NT2/D1 (cell line): ENCODE measurements at regions not wholly inside any gene's neighbourhood (a gene's known extent, or its start where the extent isn't known, plus 50 kb on each side); places are given as distances from the start of the nearest gene placed in this dataset.

Source experiments
- DNase-seq: peaks from one replicate; pipeline ENCODE4 v3.0.0-alpha.2; 2011; ENCODE audit warnings: low read depth, low spot score
- H3K27me3 ChIP-seq: 2 replicates; pipeline ENCODE4 v1.6.0; 2011; ENCODE audit warnings: mild to moderate bottlenecking; ENCODE audit not compliant: insufficient read length, insufficient read depth
- H3K36me3 ChIP-seq: 2 replicates; pipeline ENCODE4 v1.6.1; 2011; ENCODE audit warnings: mild to moderate bottlenecking, low read length, mixed read lengths; ENCODE audit not compliant: insufficient read depth, insufficient read length
- H3K4me1 ChIP-seq: 2 replicates; pipeline ENCODE4 v1.5.1; 2011; ENCODE audit not compliant: insufficient read depth, insufficient read length
- H3K4me3 ChIP-seq: 2 replicates; pipeline ENCODE4 v1.5.1; 2011; ENCODE audit warnings: low read depth; ENCODE audit not compliant: insufficient read length
- H3K9ac ChIP-seq: 2 replicates; pipeline ENCODE4 v1.6.0; 2011; ENCODE audit warnings: low read depth; ENCODE audit not compliant: insufficient read length
- H3K9me3 ChIP-seq: 2 replicates; pipeline ENCODE4 v1.5.1; 2011; ENCODE audit warnings: mild to moderate bottlenecking, low read length; ENCODE audit not compliant: insufficient read depth
- SUZ12 ChIP-seq: IDR thresholded peaks from 2 replicates; pipeline ENCODE4 v1.6.1; 2011; ENCODE audit not compliant: insufficient read length, insufficient read depth; ENCODE audit errors: extremely low read depth
- YY1 ChIP-seq: IDR thresholded peaks from 2 replicates; pipeline ENCODE4 v1.6.1; 2011; ENCODE audit not compliant: insufficient read length, insufficient read depth
- ZNF274 ChIP-seq: IDR thresholded peaks from 2 replicates; pipeline ENCODE4 v1.6.1; 2011; ENCODE audit warnings: mild to moderate bottlenecking, low read depth, low read length

GRCh38 chrX:106300656-106301055 lies 132.6 kb downstream of the PWWP3B start:
- H3K4me1 ChIP-seq: no peaks in the 10 kb centered on the region
- no peaks in the 10 kb centered on the region for H3K36me3 ChIP-seq
- H3K9me3 ChIP-seq: no peaks in the 10 kb centered on the region
- no peak overlapping the region for H3K9ac ChIP-seq
- no peaks in the 10 kb centered on the region for H3K27me3 ChIP-seq
- H3K4me3 ChIP-seq: no peak overlapping the region
- no peak for DNase-seq
- TF ChIP-seq ZNF274 (no peak), SUZ12 (no peak), YY1 (no peak)

- H3K9me3 ChIP-seq: no peaks in the 10 kb centered on the region
- no peaks in the 10 kb centered on the region for H3K27me3 ChIP-seq
- DNase-seq: no peak
- no peaks in the 10 kb centered on the region for H3K36me3 ChIP-seq
- TF ChIP-seq YY1 (no peak), ZNF274 (no peak), SUZ12 (no peak)
- no peaks in the 10 kb centered on the region for H3K4me1 ChIP-seq
- no peak overlapping the region for H3K9ac ChIP-seq
- no peak overlapping the region for H3K4me3 ChIP-seq
Measured at GRCh38 chrX:106302304-106302703, 134.2 kb downstream of the PWWP3B start.

- no peaks in the 10 kb centered on the region for H3K36me3 ChIP-seq
- no peaks in the 10 kb centered on the region; the same call in 1 of the 2 replicates for H3K9me3 ChIP-seq
- H3K27me3 ChIP-seq: no peaks in the 10 kb centered on the region
- no peak overlapping the region for H3K4me3 ChIP-seq
- TF ChIP-seq YY1: no peak
- TF ChIP-seq ZNF274: no peak
- TF ChIP-seq SUZ12: no peak
- DNase-seq: no peak
- no peaks in the 10 kb centered on the region for H3K4me1 ChIP-seq
- H3K9ac ChIP-seq: no peak overlapping the region
Measured at GRCh38 chrX:106306391-106306947, 138.4 kb downstream of the PWWP3B start.

- Histone ChIP-seq H3K9ac (no peak overlapping the region), H3K9me3 (no peaks in the 10 kb centered on the region), H3K4me1 (no peaks in the 10 kb centered on the region), H3K27me3 (no peaks in the 10 kb centered on the region), H3K36me3 (no peaks in the 10 kb centered on the region), H3K4me3 (no peak overlapping the region)
- TF ChIP-seq YY1 (no peak), SUZ12 (no peak)
- DNase-seq: no peak
Measured at GRCh38 chrX:106323357-106323756, 155.3 kb downstream of the PWWP3B start.

- Histone ChIP-seq H3K27me3 (no peaks in the 10 kb centered on the region), H3K4me3 (no peak overlapping the region), H3K36me3 (no peaks in the 10 kb centered on the region), H3K9ac (no peak overlapping the region), H3K4me1 (no peaks in the 10 kb centered on the region), H3K9me3 (no peaks in the 10 kb centered on the region)
- DNase-seq: no peak
- no peak for TF ChIP-seq YY1
- no peak for TF ChIP-seq ZNF274
- TF ChIP-seq SUZ12: no peak
Measured at GRCh38 chrX:106331606-106332005, 163.5 kb downstream of the PWWP3B start.

- no peak for TF ChIP-seq YY1
- TF ChIP-seq ZNF274: no peak
- TF ChIP-seq SUZ12: no peak
Measured at GRCh38 chrX:106341823-106342222, 173.7 kb downstream of the PWWP3B start.

GRCh38 chrX:106356580-106356979 lies 188.5 kb downstream of the PWWP3B start:
- Histone ChIP-seq H3K9ac (no peak overlapping the region), H3K4me3 (no peak overlapping the region), H3K9me3 (no peaks in the 10 kb centered on the region), H3K36me3 (no peaks in the 10 kb centered on the region), H3K27me3 (no peaks in the 10 kb centered on the region), H3K4me1 (no peaks in the 10 kb centered on the region)
- no peak for DNase-seq
- no peak for TF ChIP-seq YY1
- no peak for TF ChIP-seq SUZ12
- TF ChIP-seq ZNF274: no peak

More at GRCh38 chrX:106341823-106342222, 173.7 kb downstream of the PWWP3B start:
- DNase-seq: no peak
- no peaks in the 10 kb centered on the region for H3K27me3 ChIP-seq
- H3K36me3 ChIP-seq: no peaks in the 10 kb centered on the region
- H3K9me3 ChIP-seq: peaks cover 27% of the 10 kb centered on the region
- H3K4me1 ChIP-seq: no peaks in the 10 kb centered on the region
- H3K9ac ChIP-seq: no peak overlapping the region
- H3K4me3 ChIP-seq: no peak overlapping the region
